Endothelial cell of umbilical vein (primary cell): ENCODE measurements at regions not wholly inside any gene's neighbourhood (a gene's known extent, or its start where the extent isn't known, plus 50 kb on each side); places are given as distances from the start of the nearest gene placed in this dataset.

ENCODE experiments used
- CTCF ChIP-seq, 2 donors: IDR thresholded peaks; 1 replicate in 1 of 2; 2 replicates in 1 of 2; pipeline ENCODE4 v1.5.1; 2011; ENCODE audit warnings: low read length in 2 of 2, mild to moderate bottlenecking in 2 of 2, moderate library complexity in 2 of 2, control low read depth in 1 of 2, inconsistent platforms in 1 of 2, low read depth in 1 of 2; ENCODE audit not compliant: insufficient read depth in 1 of 2; ENCODE audit errors: extremely low read depth in 1 of 2
- EZH2 ChIP-seq: IDR thresholded peaks from 2 replicates; pipeline ENCODE4 v1.6.1; 2012; ENCODE audit warnings: borderline replicate concordance, low read depth, mild to moderate bottlenecking, moderate library complexity, low read length, inconsistent platforms; ENCODE audit not compliant: severe bottlenecking
- MAX ChIP-seq: IDR thresholded peaks from 2 replicates; pipeline ENCODE4 v1.6.1; 2011; ENCODE audit not compliant: insufficient read depth, insufficient read length
- MYC ChIP-seq: IDR thresholded peaks from one replicate; pipeline ENCODE4 v1.6.1; 2011; ENCODE audit warnings: mild to moderate bottlenecking, low read depth, low read length
- POLR2A ChIP-seq: IDR thresholded peaks from 2 replicates; pipeline ENCODE4 v1.6.1; 2012; ENCODE audit warnings: low read depth, mild to moderate bottlenecking, control low read depth, low read length
- POLR2AphosphoS5 ChIP-seq: IDR thresholded peaks from 2 replicates; pipeline ENCODE4 v1.6.1; 2012; ENCODE audit warnings: low read depth, mild to moderate bottlenecking, control low read depth, low read length, moderate library complexity; ENCODE audit not compliant: insufficient read depth

DNA sequence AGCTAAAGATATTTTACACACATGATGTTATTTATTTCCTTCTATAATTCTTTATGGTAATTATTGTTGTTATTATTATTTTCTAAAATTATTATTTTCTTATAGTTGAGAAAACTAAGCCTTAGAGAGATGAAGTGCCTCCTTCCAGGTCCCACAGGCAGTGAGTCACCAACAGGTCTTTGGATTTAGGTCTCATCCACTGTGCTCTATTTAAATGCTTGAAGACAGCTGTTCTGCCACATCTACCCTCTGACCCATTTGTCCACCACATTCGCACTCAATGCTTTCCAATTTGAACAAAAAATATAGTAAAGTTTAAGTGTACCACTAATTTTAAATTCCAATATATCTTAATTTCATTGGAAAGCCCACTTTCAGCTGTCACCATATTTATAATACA is 566.4 kb downstream of the PPARGC1A start:
- no peak for TF ChIP-seq POLR2A
- TF ChIP-seq CTCF (IDR thresholded peaks at IDR 0.05; ENCODE audit: extremely low read depth in 1 of 2, insufficient read depth in 1 of 2, low read depth in 1 of 2, low read length in 2 of 2) = no peak
- no peak for TF ChIP-seq MYC
- no peak for TF ChIP-seq MAX
- no peak for TF ChIP-seq EZH2
- no peak for TF ChIP-seq POLR2AphosphoS5
